ENCODE measurements at regions not wholly inside any gene's neighbourhood (a gene's known extent, or its start where the extent isn't known, plus 50 kb on each side); places are given as distances from the start of the nearest gene placed in this dataset.

- no peak for TF ChIP-seq ARNT (IDR thresholded peaks at IDR 0.05)
- no peak for TF ChIP-seq PKNOX1 (IDR thresholded peaks at IDR 0.05)
- no peak for DNase-seq (ENCODE audit: extremely low spot score)
- POLR2A ChIA-PET, result no interaction called here
- CTCF ChIA-PET, result no interaction called here
Measured at GRCh38 chrX:20969565-20969964, 404.7 kb upstream of the CNKSR2 start.

- DNase-seq (ENCODE audit: extremely low spot score), result no peak
- TF ChIP-seq FOXK2 (IDR thresholded peaks at IDR 0.05), result no peak
- TF ChIP-seq TARDBP (IDR thresholded peaks at IDR 0.05), result no peak
- TF ChIP-seq PKNOX1 (IDR thresholded peaks at IDR 0.05), result no peak
- TF ChIP-seq SUZ12 (IDR thresholded peaks at IDR 0.05), result no peak
- no peak for TF ChIP-seq L3MBTL2 (conservative IDR thresholded peaks at IDR 0.05)
- TF ChIP-seq HDGF (IDR thresholded peaks at IDR 0.05; ENCODE audit: borderline replicate concordance), result no peak
- TF ChIP-seq FOXA1 (IDR thresholded peaks at IDR 0.05), result no peak
- no peak for TF ChIP-seq NFRKB (IDR thresholded peaks at IDR 0.05)
- no peak for TF ChIP-seq ZNF384 (IDR thresholded peaks at IDR 0.05)
- TF ChIP-seq FOXM1 (IDR thresholded peaks at IDR 0.05; ENCODE audit: borderline replicate concordance), result no peak
- TF ChIP-seq CTBP1 (IDR thresholded peaks at IDR 0.05; ENCODE audit: borderline replicate concordance), result no peak
- CTCF ChIA-PET, result no interaction called here
- POLR2A ChIA-PET, result no interaction called here
Measured at GRCh38 chrX:20968996-20969395, 405.2 kb upstream of the CNKSR2 start.

DNA sequence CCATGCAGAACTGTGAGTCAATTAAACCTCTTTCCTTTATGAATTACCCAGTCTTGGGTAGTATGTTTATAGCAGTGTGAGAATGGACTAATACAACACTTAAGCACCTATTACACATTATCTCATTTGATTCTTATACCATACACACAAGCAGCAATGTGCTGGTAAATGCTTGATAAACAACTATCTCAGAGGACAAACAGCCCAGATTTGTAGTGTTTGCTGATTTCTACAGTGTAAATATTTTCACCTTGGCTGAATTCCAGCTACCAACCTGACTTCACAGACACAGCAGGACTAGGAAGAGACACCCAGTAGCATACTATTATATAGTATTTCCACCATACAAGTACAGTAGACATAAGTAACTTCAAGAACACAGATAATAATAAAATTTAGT is 406.5 kb upstream of the CNKSR2 start:
- CTCF ChIA-PET, result no interaction called here
- TF ChIP-seq BHLHE40 (IDR thresholded peaks at IDR 0.05; ENCODE audit: borderline replicate concordance), result no peak
- TF ChIP-seq ZNF384 (IDR thresholded peaks at IDR 0.05), result no peak
- TF ChIP-seq SP1 (IDR thresholded peaks at IDR 0.05), result no peak
- TF ChIP-seq NFRKB (IDR thresholded peaks at IDR 0.05), result no peak
- TF ChIP-seq FOXK2 (IDR thresholded peaks at IDR 0.05), result no peak
- no peak for TF ChIP-seq CTBP1 (IDR thresholded peaks at IDR 0.05; ENCODE audit: borderline replicate concordance)
- no peak for DNase-seq (ENCODE audit: extremely low spot score)
- POLR2A ChIA-PET, result no interaction called here

- no peak for TF ChIP-seq FOXM1 (IDR thresholded peaks at IDR 0.05; ENCODE audit: borderline replicate concordance)
- TF ChIP-seq FOXK2 (IDR thresholded peaks at IDR 0.05), result no peak
- TF ChIP-seq BHLHE40 (IDR thresholded peaks at IDR 0.05; ENCODE audit: borderline replicate concordance), result no peak
- TF ChIP-seq L3MBTL2 (conservative IDR thresholded peaks at IDR 0.05), result no peak
- TF ChIP-seq PKNOX1 (IDR thresholded peaks at IDR 0.05), result no peak
- ChIA-PET POLR2A (no interaction called here), CTCF (no interaction called here)
- no peak for DNase-seq (ENCODE audit: extremely low spot score)
Measured at GRCh38 chrX:20965270-20966044, 408.8 kb upstream of the CNKSR2 start.

- CTCF ChIA-PET, result no interaction called here
- no peak for DNase-seq (ENCODE audit: extremely low spot score)
- TF ChIP-seq HDGF (IDR thresholded peaks at IDR 0.05; ENCODE audit: borderline replicate concordance) (no peak), CTBP1 (IDR thresholded peaks at IDR 0.05; ENCODE audit: borderline replicate concordance) (no peak), BHLHE40 (IDR thresholded peaks at IDR 0.05; ENCODE audit: borderline replicate concordance) (no peak), LEF1 (IDR thresholded peaks at IDR 0.05; ENCODE audit: borderline replicate concordance) (no peak), PKNOX1 (IDR thresholded peaks at IDR 0.05) (no peak), L3MBTL2 (conservative IDR thresholded peaks at IDR 0.05) (no peak)
- POLR2A ChIA-PET, result no interaction called here
Measured at GRCh38 chrX:20954014-20954413, 420.2 kb upstream of the CNKSR2 start.

DNA sequence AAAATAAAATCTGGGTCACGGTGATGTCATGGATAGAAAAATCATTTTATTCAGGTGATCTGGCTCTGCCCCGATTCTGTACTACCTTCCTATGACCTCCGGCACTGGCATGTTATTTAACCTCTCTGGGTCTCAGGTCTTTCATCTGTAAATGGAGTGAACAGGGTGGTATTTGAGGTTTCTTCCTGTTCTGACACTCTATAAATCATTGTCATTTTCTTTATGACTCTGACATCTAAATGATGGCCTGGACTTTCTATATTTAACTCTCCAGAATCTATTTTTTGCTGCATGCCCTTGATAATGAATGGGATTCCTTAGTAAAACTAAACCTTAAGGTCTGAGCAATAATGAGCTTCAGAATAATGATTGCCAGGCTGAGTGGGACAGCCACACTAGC is 422.0 kb upstream of the CNKSR2 start:
- POLR2A ChIA-PET, result no interaction called here
- CTCF ChIA-PET, result no interaction called here
- DNase-seq (ENCODE audit: extremely low spot score), result no peak
- TF ChIP-seq ARNT (IDR thresholded peaks at IDR 0.05) (no peak), BHLHE40 (IDR thresholded peaks at IDR 0.05; ENCODE audit: borderline replicate concordance) (no peak), ELF4 (IDR thresholded peaks at IDR 0.05) (no peak), L3MBTL2 (conservative IDR thresholded peaks at IDR 0.05) (no peak), HDGF (IDR thresholded peaks at IDR 0.05; ENCODE audit: borderline replicate concordance) (no peak), LEF1 (IDR thresholded peaks at IDR 0.05; ENCODE audit: borderline replicate concordance) (no peak)
